ENCODE measurements at regions not wholly inside any gene's neighbourhood (a gene's known extent, or its start where the extent isn't known, plus 50 kb on each side); places are given as distances from the start of the nearest gene placed in this dataset.
"Not testable (repeated sequence)": the region's sequence is repeated elsewhere in the genome, so short reads cannot be mapped to it uniquely, and the experiment has no call there.

GRCh38 chr6:8810325-8810724 is 375.0 kb upstream of the SLC35B3 start:
- DNase-seq (ENCODE audit: low read depth), result no peak

GRCh38 chr6:8809662-8810061 is 374.3 kb upstream of the SLC35B3 start:
- DNase-seq (ENCODE audit: low read depth), result no peak

GRCh38 chr6:8803181-8803760 is 367.9 kb upstream of the SLC35B3 start:
- DNase-seq (ENCODE audit: low read depth), result no peak

- DNase-seq (ENCODE audit: low read depth), result not testable (repeated sequence)
These were observed 367.1 kb upstream of the SLC35B3 start for GRCh38 chr6:8802397-8802796.

GRCh38 chr6:8794420-8794819 is 359.1 kb upstream of the SLC35B3 start:
- no peak for DNase-seq (ENCODE audit: low read depth)

GRCh38 chr6:8789878-8790277 is 354.5 kb upstream of the SLC35B3 start:
- DNase-seq (ENCODE audit: low read depth), result no peak

GRCh38 chr6:8785223-8785622 is 349.9 kb upstream of the SLC35B3 start:
- DNase-seq (ENCODE audit: low read depth), result no peak

- DNase-seq (ENCODE audit: low read depth), result no peak
These were observed 347.8 kb upstream of the SLC35B3 start for GRCh38 chr6:8783191-8783590.

- no peak for DNase-seq (ENCODE audit: low read depth)
These were observed 345.3 kb upstream of the SLC35B3 start for GRCh38 chr6:8780653-8781052.

- DNase-seq (ENCODE audit: low read depth), result no peak
These were observed 329.4 kb upstream of the SLC35B3 start for GRCh38 chr6:8764733-8765132.

- no peak for DNase-seq (ENCODE audit: low read depth)
These were observed 325.6 kb upstream of the SLC35B3 start for GRCh38 chr6:8760951-8761350.

- DNase-seq (ENCODE audit: low read depth), result no peak
These were observed 323.1 kb upstream of the SLC35B3 start for GRCh38 chr6:8758412-8758811.

GRCh38 chr6:8750627-8751026 is 315.3 kb upstream of the SLC35B3 start:
- DNase-seq (ENCODE audit: low read depth), result no peak

GRCh38 chr6:8749465-8749864 is 314.1 kb upstream of the SLC35B3 start:
- DNase-seq (ENCODE audit: low read depth), result no peak

GRCh38 chr6:8743170-8743745 is 307.9 kb upstream of the SLC35B3 start:
- peak; percentile 1 for DNase-seq (ENCODE audit: low read depth)

- DNase-seq (ENCODE audit: low read depth), result no peak
These were observed 304.1 kb upstream of the SLC35B3 start for GRCh38 chr6:8739454-8739853.

GRCh38 chr6:8738951-8739350 is 303.6 kb upstream of the SLC35B3 start:
- no peak for DNase-seq (ENCODE audit: low read depth)

GRCh38 chr6:8736156-8736895 is 301.0 kb upstream of the SLC35B3 start:
- no peak for DNase-seq (ENCODE audit: low read depth)

- no peak for DNase-seq (ENCODE audit: low read depth)
These were observed 298.5 kb upstream of the SLC35B3 start for GRCh38 chr6:8733879-8734278.

GRCh38 chr6:8731874-8732273 is 296.5 kb upstream of the SLC35B3 start:
- DNase-seq (ENCODE audit: low read depth), result no peak

GRCh38 chr6:8710668-8711431 is 275.5 kb upstream of the SLC35B3 start:
- DNase-seq (ENCODE audit: low read depth), result no peak
